Stomach smooth muscle (tissue), 2 donors: ENCODE measurements at regions not wholly inside any gene's neighbourhood (a gene's known extent, or its start where the extent isn't known, plus 50 kb on each side); places are given as distances from the start of the nearest gene placed in this dataset.

Source experiments
- H3K27ac ChIP-seq: one replicate; pipeline ENCODE4 v1.7.0; 2013; ENCODE audit warnings: mild to moderate bottlenecking, low read length, inconsistent platforms
- H3K27me3 ChIP-seq, 2 donors: one replicate each; pipeline ENCODE4 v1.7.0; 2013; ENCODE audit warnings: low read length in 2 of 2; ENCODE audit not compliant: insufficient read depth in 2 of 2, control insufficient read depth in 1 of 2
- H3K36me3 ChIP-seq, 2 donors: one replicate each; pipeline ENCODE4 v1.7.0; 2013; ENCODE audit warnings: low read length in 2 of 2; ENCODE audit not compliant: control insufficient read depth in 2 of 2, insufficient read depth in 2 of 2
- H3K4me1 ChIP-seq: one replicate; pipeline ENCODE4 v1.7.0; 2013; ENCODE audit warnings: low read length; ENCODE audit not compliant: control insufficient read depth, insufficient read depth
- H3K4me3 ChIP-seq, 2 donors: one replicate each; pipeline ENCODE4 v1.7.0; 2013; ENCODE audit warnings: low read length in 2 of 2
- H3K9ac ChIP-seq, 2 donors: one replicate each; pipeline ENCODE4 v1.7.0; 2013; ENCODE audit warnings: low read length in 2 of 2, mild to moderate bottlenecking in 1 of 2
- H3K9me3 ChIP-seq, 2 donors: one replicate each; pipeline ENCODE4 v1.7.0; 2013; ENCODE audit warnings: low read length in 2 of 2; ENCODE audit not compliant: control insufficient read depth in 2 of 2
- donor health status: healthy.
- donor health status: Pancreatic carcinoma.

DNA sequence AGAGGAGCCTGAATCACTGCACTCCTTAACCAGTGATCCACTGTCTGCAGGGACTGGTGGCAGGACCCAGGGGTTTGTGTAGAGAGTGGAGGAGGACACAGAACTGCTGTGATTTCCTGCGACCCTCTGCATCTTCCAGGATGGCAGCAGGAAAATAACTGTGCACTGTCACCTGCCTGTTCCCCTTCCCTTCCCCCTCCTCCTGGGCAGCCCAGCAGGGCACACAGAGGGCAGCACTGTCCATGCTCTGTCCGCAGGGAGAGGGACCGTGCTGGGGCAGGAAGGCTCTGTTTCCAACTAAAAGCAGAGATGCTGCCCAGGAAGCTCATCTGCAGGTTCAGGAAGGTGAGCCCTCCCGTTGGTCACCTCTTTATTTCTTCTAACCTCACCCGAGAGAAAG, 168.7 kb downstream of the ZBTB18 start:
- Histone ChIP-seq H3K36me3 (no peaks in the 10 kb centered on the region), H3K4me3 (no peak overlapping the region), H3K9ac (no peak overlapping the region), H3K27ac (no peak overlapping the region), H3K27me3 (no peaks in the 10 kb centered on the region), H3K4me1 (no peaks in the 10 kb centered on the region), H3K9me3 (no peaks in the 10 kb centered on the region)

DNA sequence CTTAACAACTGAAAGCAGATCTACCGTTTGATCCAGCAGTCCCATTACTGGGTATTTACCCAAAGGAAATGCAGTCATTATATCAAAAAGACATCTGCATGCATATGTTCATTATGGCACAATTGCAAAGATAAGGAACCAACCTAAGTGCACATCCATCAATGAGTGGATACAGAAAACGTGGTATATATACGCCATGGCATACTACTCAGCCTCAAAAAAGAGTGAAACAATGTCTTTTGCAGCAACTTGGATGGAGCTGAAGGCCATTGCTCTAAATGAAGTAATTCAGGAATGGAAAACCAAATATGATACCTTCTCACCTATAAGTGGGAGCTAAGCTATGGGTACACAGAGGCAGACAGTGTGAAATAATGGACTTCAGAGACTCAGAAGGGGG, 169.3 kb downstream of the ZBTB18 start:
- no peak overlapping the region for H3K27ac ChIP-seq
- no peaks in the 10 kb centered on the region for H3K27me3 ChIP-seq
- no peaks in the 10 kb centered on the region for H3K9me3 ChIP-seq
- no peak overlapping the region for H3K4me3 ChIP-seq
- no peak overlapping the region for H3K9ac ChIP-seq
- H3K36me3 ChIP-seq, result no peaks in the 10 kb centered on the region
- H3K4me1 ChIP-seq, result no peaks in the 10 kb centered on the region

- Histone ChIP-seq H3K27ac (no peak overlapping the region), H3K27me3 (no peaks in the 10 kb centered on the region), H3K4me3 (no peak overlapping the region), H3K4me1 (no peaks in the 10 kb centered on the region), H3K9me3 (no peaks in the 10 kb centered on the region), H3K9ac (no peak overlapping the region), H3K36me3 (no peaks in the 10 kb centered on the region)
These were observed 170.9 kb downstream of the ZBTB18 start for GRCh38 chr1:244221991-244222390.

- H3K9me3 ChIP-seq, result no peaks in the 10 kb centered on the region
- H3K9ac ChIP-seq, result no peak overlapping the region
- no peak overlapping the region for H3K4me3 ChIP-seq
- no peaks in the 10 kb centered on the region for H3K36me3 ChIP-seq
- H3K4me1 ChIP-seq, result no peaks in the 10 kb centered on the region
- H3K27me3 ChIP-seq, result no peaks in the 10 kb centered on the region
- no peak overlapping the region for H3K27ac ChIP-seq
These were observed 173.7 kb downstream of the ZBTB18 start for GRCh38 chr1:244224487-244225430.

DNA sequence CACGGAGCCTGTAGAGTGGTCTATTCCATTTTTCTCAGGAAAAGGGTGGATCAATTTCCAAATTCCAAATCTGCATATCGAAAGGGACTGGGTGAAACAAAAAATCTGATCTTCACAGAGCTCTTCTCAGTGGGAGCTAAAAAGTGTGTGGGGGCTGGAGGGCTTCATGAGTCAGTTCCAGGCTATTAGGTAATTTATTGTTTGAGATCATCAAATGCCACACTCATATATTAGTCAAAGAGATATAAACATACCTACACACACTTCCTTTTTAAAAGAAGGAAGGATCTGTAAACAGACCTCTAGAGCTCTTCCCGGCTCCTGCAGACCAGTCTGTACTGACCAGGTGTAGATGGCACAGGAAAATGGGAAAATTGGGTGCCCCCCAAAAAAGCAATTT, 175.4 kb downstream of the ZBTB18 start:
- Histone ChIP-seq H3K27ac (no peak overlapping the region), H3K4me1 (peaks cover 8% of the 10 kb centered on the region), H3K27me3 (peaks cover 4 to 6% of the 10 kb centered on the region in 2 donors), H3K9ac (no peak overlapping the region), H3K4me3 (no peak overlapping the region), H3K36me3 (no peaks in the 10 kb centered on the region), H3K9me3 (no peaks in the 10 kb centered on the region)

DNA sequence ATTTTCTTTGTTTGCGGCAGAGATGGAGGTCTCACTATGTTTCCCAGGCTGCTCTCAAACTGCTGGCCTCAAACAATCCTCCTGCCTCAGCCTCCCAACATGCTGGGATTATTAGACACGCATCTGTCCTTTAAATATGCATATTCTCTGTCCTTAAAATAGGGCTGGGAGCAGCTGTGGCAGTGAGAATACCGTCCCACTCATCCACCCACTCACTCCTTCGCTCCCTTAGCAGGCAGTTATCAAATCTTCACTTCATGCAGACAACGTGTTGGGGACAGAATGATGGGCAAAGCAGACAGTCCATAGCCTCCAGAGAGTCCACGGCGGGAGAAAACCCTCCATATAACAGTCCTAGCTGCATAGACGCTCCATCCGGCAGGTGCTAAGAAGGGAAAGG, 179.4 kb downstream of the ZBTB18 start:
- Histone ChIP-seq H3K27me3 (peaks cover 5 to 12% of the 10 kb centered on the region in 2 donors), H3K4me1 (peaks cover 14% of the 10 kb centered on the region), H3K9me3 (no peaks in the 10 kb centered on the region), H3K4me3 (no peak overlapping the region), H3K9ac (no peak overlapping the region), H3K36me3 (no peaks in the 10 kb centered on the region), H3K27ac (no peak overlapping the region)

- H3K4me3 ChIP-seq, result peak overlapping the region; percentile 45 to 64
- no peaks in the 10 kb centered on the region for H3K9me3 ChIP-seq
- H3K36me3 ChIP-seq, result no peaks in the 10 kb centered on the region
- H3K27ac ChIP-seq, result no peak overlapping the region
- peaks cover 5 to 12% of the 10 kb centered on the region in 2 donors for H3K27me3 ChIP-seq
- H3K4me1 ChIP-seq, result peaks cover 14% of the 10 kb centered on the region
- no peak overlapping the region for H3K9ac ChIP-seq
These were observed 180.1 kb downstream of the ZBTB18 start for GRCh38 chr1:244231193-244231571.

DNA sequence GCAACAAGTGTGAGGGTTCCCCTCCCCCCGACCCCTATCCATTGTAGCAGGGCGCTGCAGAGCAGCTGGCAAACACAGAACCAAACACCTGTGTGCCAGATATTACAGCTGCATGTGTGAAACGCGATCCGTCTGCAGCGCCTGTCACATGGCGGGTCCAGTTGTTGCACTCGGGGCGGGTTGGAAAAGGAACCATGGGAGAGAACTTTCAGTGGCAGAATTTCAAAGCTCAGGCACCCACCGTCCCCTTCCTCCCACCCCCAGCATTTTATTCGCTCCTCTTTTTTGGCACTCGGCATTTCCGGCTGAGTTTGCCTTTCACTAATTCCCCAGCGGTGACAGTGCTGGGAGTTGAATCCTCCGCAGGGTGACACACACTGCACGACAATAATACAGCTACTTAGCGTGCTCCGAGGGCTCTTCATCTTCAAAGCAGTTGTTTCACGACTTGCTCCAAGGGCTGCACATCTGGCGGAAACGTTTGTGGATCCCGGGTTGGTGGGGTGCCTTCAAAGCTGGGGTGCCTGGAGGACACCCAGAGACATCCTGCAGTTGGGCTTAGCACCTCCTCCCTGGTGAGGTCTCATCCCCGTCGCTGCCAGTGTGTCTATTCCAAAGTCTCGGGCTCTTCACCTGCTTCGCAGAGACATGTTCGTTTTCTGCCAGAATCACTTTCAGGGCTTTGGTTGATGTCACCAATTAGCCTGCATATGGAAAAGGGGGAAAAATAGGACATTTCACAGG, 180.7 kb downstream of the ZBTB18 start:
- H3K9ac ChIP-seq, result no peak overlapping the region
- peak overlapping the region; percentile 45 to 64 for H3K4me3 ChIP-seq
- H3K9me3 ChIP-seq, result no peaks in the 10 kb centered on the region
- peaks cover 14% of the 10 kb centered on the region for H3K4me1 ChIP-seq
- H3K27me3 ChIP-seq, result peaks cover 5 to 12% of the 10 kb centered on the region in 2 donors
- H3K36me3 ChIP-seq, result no peaks in the 10 kb centered on the region
- H3K27ac ChIP-seq, result no peak overlapping the region

DNA sequence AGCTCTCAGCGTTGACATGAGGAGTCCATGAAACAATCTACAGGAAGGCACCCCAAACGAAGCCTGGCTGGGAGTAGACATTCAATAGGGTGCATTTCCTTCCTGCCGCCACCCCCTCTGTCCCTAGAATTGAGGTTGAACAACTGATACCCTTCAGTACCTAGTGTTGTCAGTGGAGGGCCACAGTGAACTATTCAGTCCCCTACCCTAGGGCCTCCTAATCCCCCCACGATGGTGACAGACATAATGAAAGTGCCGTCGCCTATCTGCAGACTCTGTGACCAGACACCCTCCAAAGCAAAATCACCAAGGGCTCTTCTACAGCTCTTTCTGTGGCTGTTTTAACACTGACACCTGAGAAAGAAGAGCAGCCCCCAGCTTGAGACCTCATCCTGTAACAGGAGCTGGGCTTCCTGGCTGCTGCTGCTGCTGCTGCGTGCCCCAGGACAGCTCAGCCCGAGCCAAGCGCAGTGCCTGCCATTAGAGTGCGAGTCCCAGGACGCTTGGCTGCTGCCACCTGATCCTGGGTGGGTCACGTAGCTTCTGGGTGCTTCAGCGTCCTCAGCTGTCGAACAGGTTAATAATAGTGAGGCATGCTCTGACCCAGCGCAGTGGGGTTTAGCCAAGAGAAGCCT, 183.0 kb downstream of the ZBTB18 start:
- H3K36me3 ChIP-seq, result no peaks in the 10 kb centered on the region
- no peak overlapping the region for H3K4me3 ChIP-seq
- H3K9me3 ChIP-seq, result no peaks in the 10 kb centered on the region
- peaks cover 5 to 12% of the 10 kb centered on the region in 2 donors for H3K27me3 ChIP-seq
- no peak overlapping the region for H3K27ac ChIP-seq
- H3K9ac ChIP-seq, result no peak overlapping the region
- peaks cover 14% of the 10 kb centered on the region for H3K4me1 ChIP-seq

DNA sequence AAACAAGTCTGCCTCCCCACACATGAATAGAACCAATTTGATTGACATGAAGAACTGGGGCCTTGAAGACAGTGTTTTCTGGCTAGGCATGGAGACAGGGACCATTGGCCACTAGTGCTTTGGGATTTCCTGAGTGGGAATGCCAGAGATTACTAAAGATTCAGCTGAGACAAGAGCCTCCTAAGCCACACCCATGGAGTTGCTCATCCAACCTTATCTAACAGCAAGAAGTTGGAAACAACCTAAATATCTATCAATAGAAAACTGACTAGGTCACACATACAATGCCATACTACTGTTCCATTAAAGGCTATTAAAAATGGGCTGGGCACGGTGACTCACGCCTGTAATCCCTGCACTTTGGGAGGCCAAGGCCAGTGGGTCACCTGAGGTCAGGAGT, 184.1 kb downstream of the ZBTB18 start:
- Histone ChIP-seq H3K9ac (no peak overlapping the region), H3K27ac (no peak overlapping the region), H3K4me1 (peaks cover 14% of the 10 kb centered on the region), H3K27me3 (peaks cover 3 to 12% of the 10 kb centered on the region in 2 donors), H3K9me3 (no peaks in the 10 kb centered on the region), H3K4me3 (no peak overlapping the region), H3K36me3 (no peaks in the 10 kb centered on the region)
